ENCODE measurements at regions not wholly inside any gene's neighbourhood (a gene's known extent, or its start where the extent isn't known, plus 50 kb on each side); places are given as distances from the start of the nearest gene placed in this dataset.
A peak's percentile ranks its signal among the peaks of the same experiment; 100 is the strongest.

GRCh38 chr22:27207907-27208306, 550.5 kb downstream of the MIAT start:
- peaks cover 19% of the 10 kb centered on the region for H3K4me1 ChIP-seq
- H3K9me3 ChIP-seq = no peaks in the 10 kb centered on the region
- H3K4me3 ChIP-seq = no peak overlapping the region
- in situ Hi-C loops (cut with MboI; ENCODE audit: low sequenced_read_pairs) = no loop called here
- no peaks in the 10 kb centered on the region for H3K27me3 ChIP-seq (ENCODE audit: low read depth)
- no peaks in the 10 kb centered on the region for H3K36me3 ChIP-seq (replicated peaks)
- no peak for DNase-seq (ENCODE audit: low spot score in 2 of 2)

GRCh38 chr22:27210111-27210730, 552.8 kb downstream of the MIAT start:
- no peak for DNase-seq (ENCODE audit: low spot score in 2 of 2)
- no peaks in the 10 kb centered on the region for H3K9me3 ChIP-seq
- no peaks in the 10 kb centered on the region for H3K27me3 ChIP-seq (ENCODE audit: low read depth)
- no peaks in the 10 kb centered on the region for H3K36me3 ChIP-seq (replicated peaks)
- peaks cover 14% of the 10 kb centered on the region for H3K4me1 ChIP-seq
- in situ Hi-C loops (cut with MboI; ENCODE audit: low sequenced_read_pairs) = no loop called here
- no peak overlapping the region for H3K4me3 ChIP-seq

DNA sequence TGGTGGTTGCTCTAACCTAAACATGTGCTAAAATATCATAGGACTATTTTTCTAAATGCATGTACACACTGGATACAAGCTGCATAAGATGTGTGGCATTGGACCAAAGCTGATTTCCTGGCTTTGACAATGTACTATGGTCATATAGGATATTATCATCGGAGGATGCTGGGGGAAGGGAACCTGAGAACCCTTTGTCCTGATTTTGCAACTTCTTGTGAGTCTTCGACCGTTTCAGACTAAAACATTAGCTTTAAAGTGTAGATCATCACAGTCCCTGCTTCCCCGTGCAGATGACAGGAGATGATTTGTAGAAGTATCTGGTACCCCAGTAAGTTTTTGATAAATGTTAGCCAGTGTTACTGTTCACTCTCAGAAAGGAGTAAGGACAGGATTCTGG, 554.7 kb downstream of the MIAT start:
- Histone ChIP-seq H3K9me3 (no peaks in the 10 kb centered on the region), H3K4me3 (no peak overlapping the region), H3K27me3 (ENCODE audit: low read depth) (no peaks in the 10 kb centered on the region), H3K4me1 (peaks cover 14% of the 10 kb centered on the region), H3K36me3 (replicated peaks) (no peaks in the 10 kb centered on the region)
- in situ Hi-C loops (cut with MboI; ENCODE audit: low sequenced_read_pairs) = no loop called here
- DNase-seq (ENCODE audit: low spot score in 2 of 2) = no peak

DNA sequence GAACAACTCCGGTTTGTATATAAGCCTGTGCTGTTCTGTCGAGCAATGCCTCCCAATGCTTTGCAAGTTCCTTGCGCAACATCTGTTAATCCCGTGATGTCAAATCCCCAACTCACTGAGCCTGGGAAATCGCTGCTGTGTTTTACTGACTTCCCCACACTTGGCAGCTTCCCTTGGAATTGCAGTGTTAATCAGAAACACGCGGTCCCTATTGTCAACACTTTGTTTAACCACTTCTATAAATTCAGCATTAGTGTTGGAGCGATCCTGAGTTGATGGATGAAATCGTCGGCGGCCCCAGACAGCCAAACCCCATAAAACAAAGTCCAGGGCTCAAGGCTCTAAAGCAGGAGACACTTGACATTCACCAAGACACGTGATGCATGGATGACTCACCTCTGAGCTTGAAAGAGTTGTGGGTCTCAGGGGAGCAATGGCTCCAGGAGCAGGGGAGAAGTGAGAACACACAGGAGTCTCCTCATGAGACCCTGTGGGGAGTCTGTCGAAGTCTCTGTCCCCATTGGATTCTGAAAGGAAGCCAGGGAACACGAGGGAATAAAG, 555.3 kb downstream of the MIAT start:
- H3K9me3 ChIP-seq = no peaks in the 10 kb centered on the region
- peak; percentile 82 to 88 for DNase-seq (ENCODE audit: low spot score in 2 of 2)
- no peaks in the 10 kb centered on the region for H3K36me3 ChIP-seq (replicated peaks)
- H3K27me3 ChIP-seq (ENCODE audit: low read depth) = no peaks in the 10 kb centered on the region
- in situ Hi-C loops (cut with MboI; ENCODE audit: low sequenced_read_pairs) = no loop called here
- no peak overlapping the region for H3K4me3 ChIP-seq
- peaks cover 14% of the 10 kb centered on the region for H3K4me1 ChIP-seq

DNA sequence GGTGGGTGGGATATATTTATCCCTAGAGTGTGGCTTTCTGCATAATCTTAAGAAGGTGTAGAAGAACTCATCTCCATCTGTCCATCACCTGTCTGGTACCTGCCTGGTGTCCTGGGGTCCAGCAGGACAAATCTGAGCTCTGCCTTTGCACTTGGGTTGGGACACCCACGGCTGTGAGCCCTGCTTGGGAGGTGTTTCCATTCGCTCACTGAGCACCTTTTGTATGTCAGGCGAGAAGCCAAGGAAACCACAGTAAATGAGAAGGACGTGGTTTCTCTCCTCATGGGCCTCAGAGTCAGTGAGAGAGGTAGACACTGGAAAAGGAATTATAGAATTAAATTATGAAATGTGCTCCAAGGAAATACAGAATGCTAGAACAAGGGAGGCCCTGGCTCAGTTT, 555.9 kb downstream of the MIAT start:
- H3K27me3 ChIP-seq (ENCODE audit: low read depth) = no peaks in the 10 kb centered on the region
- in situ Hi-C loops (cut with MboI; ENCODE audit: low sequenced_read_pairs) = no loop called here
- no peak for DNase-seq (ENCODE audit: low spot score in 2 of 2)
- H3K4me1 ChIP-seq = peaks cover 14% of the 10 kb centered on the region
- H3K36me3 ChIP-seq (replicated peaks) = no peaks in the 10 kb centered on the region
- no peak overlapping the region for H3K4me3 ChIP-seq
- no peaks in the 10 kb centered on the region for H3K9me3 ChIP-seq

DNA sequence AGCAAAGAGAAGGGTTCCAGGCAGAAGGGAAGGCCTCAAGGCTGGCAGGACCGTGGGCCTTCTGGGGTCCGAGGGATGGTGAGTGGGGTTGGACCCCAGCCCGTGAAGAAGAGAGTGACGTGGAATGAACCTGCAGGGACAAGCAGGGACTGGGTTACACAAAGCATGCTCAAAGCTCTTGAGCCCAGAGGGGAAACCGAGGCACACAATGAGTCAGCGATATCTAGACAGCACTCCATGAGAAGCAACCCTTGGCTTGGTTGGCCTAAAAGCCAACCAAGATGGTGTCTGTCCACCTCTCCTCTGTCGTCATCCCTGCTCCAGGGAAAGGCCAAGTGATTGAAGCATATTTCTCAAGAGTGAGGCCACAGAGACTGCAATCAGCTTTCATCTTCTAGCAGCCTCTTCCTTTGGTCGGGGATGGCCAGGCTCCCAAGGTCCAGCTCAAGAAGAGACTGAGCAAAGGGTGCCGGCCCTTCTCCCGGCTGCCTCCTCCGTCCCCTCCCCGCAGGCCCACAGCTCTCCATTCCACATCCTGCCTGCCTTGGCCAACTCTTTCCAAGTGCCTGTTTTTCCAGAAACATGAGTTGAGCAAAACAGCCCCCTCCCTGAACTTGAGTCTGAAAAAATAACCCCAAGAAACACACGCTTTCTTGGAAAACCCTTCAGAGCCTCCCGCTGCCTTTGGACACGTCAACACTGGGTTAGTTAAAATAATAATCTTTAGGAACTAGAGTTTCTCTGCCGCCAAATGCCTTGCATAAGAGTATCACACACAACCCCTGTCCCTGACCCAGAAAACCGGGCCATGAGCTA, 556.6 kb downstream of the MIAT start:
- Histone ChIP-seq H3K36me3 (replicated peaks) (no peaks in the 10 kb centered on the region), H3K9me3 (no peaks in the 10 kb centered on the region), H3K4me1 (peaks cover 14% of the 10 kb centered on the region), H3K4me3 (no peak overlapping the region), H3K27me3 (ENCODE audit: low read depth) (no peaks in the 10 kb centered on the region)
- no peak for DNase-seq (ENCODE audit: low spot score in 2 of 2)
- in situ Hi-C loops (cut with MboI; ENCODE audit: low sequenced_read_pairs) = no loop called here

DNA sequence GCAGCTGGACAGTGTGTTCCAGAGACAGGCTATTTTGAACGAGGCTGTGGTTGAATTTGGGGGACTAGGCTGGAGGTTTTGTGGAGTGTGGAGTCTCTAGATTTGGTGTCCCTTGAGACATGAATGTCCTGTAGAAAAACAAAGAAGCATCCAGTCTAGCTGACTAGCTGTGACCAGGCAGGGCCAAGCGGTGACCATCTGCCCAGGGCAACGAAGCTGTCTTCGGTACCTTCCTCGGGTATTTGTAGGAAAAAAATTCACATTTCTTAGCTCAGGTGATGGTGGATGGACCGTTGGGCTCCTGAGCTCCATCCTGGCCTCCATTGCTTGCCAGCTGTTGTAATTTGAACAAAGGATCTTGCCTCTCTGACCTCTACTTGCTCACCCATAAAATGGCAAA, 557.3 kb downstream of the MIAT start:
- H3K9me3 ChIP-seq = no peaks in the 10 kb centered on the region
- H3K4me3 ChIP-seq = no peak overlapping the region
- no peaks in the 10 kb centered on the region for H3K36me3 ChIP-seq (replicated peaks)
- no peak for DNase-seq (ENCODE audit: low spot score in 2 of 2)
- in situ Hi-C loops (cut with MboI; ENCODE audit: low sequenced_read_pairs) = no loop called here
- no peaks in the 10 kb centered on the region for H3K27me3 ChIP-seq (ENCODE audit: low read depth)
- peaks cover 14% of the 10 kb centered on the region for H3K4me1 ChIP-seq

- H3K27me3 ChIP-seq (ENCODE audit: low read depth) = no peaks in the 10 kb centered on the region
- H3K9me3 ChIP-seq = no peaks in the 10 kb centered on the region
- peaks cover 14% of the 10 kb centered on the region for H3K4me1 ChIP-seq
- in situ Hi-C loops (cut with MboI; ENCODE audit: low sequenced_read_pairs) = no loop called here
- H3K4me3 ChIP-seq = no peak overlapping the region
- no peaks in the 10 kb centered on the region for H3K36me3 ChIP-seq (replicated peaks)
- no peak for DNase-seq (ENCODE audit: low spot score in 2 of 2)
These were observed 558.5 kb downstream of the MIAT start for GRCh38 chr22:27215871-27216270.

- in situ Hi-C loops (cut with MboI; ENCODE audit: low sequenced_read_pairs) = no loop called here
- DNase-seq (ENCODE audit: low spot score in 2 of 2) = no peak
- peaks cover 14% of the 10 kb centered on the region for H3K4me1 ChIP-seq
- no peaks in the 10 kb centered on the region for H3K27me3 ChIP-seq (ENCODE audit: low read depth)
- no peaks in the 10 kb centered on the region for H3K9me3 ChIP-seq
- no peaks in the 10 kb centered on the region for H3K36me3 ChIP-seq (replicated peaks)
- no peak overlapping the region for H3K4me3 ChIP-seq
These were observed 559.1 kb downstream of the MIAT start for GRCh38 chr22:27216444-27216843.

DNA sequence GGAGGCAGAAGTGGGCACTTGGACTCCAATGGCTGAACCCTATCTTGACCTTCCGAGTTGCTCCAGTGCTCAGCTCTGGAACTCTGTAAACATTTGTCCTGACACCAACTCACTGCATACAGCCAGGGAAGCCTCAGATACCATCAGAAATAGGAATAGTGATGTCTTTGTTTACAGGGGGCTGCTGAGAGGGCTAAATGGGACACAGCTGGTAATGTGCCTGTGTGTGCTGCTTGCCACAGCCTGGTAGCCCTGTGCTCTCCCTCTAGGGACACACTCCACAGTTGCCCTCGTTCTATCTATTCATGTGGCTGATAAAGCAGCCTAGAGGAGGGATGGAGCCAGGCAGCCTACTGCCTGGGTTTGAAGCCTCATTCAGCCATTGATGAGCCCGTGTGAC, 559.8 kb downstream of the MIAT start:
- no peaks in the 10 kb centered on the region for H3K27me3 ChIP-seq (ENCODE audit: low read depth)
- in situ Hi-C loops (cut with MboI; ENCODE audit: low sequenced_read_pairs) = no loop called here
- no peak overlapping the region for H3K4me3 ChIP-seq
- DNase-seq (ENCODE audit: low spot score in 2 of 2) = no peak
- no peaks in the 10 kb centered on the region for H3K36me3 ChIP-seq (replicated peaks)
- no peaks in the 10 kb centered on the region for H3K9me3 ChIP-seq
- peaks cover 9% of the 10 kb centered on the region for H3K4me1 ChIP-seq

- no peaks in the 10 kb centered on the region for H3K27me3 ChIP-seq (ENCODE audit: low read depth)
- H3K4me1 ChIP-seq = no peaks in the 10 kb centered on the region; the same call in 1 of the 2 replicates
- in situ Hi-C loops (cut with MboI; ENCODE audit: low sequenced_read_pairs) = no loop called here
- no peaks in the 10 kb centered on the region for H3K36me3 ChIP-seq (replicated peaks)
- no peaks in the 10 kb centered on the region for H3K9me3 ChIP-seq
- no peak for DNase-seq (ENCODE audit: low spot score in 2 of 2)
- no peak overlapping the region for H3K4me3 ChIP-seq
These were observed 560.9 kb downstream of the MIAT start for GRCh38 chr22:27218012-27218920.

DNA sequence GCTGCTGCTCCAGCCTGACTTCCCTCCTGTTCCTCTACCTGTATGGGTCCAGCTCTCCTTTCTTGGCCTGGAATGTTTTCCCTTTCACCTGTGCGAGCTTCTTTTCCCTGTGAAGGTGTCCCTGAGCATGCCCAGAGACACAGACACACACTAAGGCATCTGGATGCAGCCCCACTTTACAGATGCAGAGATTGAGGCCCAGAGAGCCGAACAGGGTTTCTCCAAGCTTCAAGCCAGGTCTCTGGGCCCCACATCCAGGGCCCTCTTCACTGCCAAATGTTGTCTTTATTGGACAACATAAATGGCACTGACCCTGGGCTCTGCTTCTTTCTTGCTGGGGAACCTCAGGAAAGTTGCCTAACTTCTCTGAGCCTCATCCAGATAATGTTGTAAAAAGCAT, 561.6 kb downstream of the MIAT start:
- Histone ChIP-seq H3K4me3 (no peak overlapping the region), H3K9me3 (no peaks in the 10 kb centered on the region), H3K27me3 (ENCODE audit: low read depth) (no peaks in the 10 kb centered on the region), H3K4me1 (no peaks in the 10 kb centered on the region), H3K36me3 (replicated peaks) (no peaks in the 10 kb centered on the region)
- DNase-seq (ENCODE audit: low spot score in 2 of 2) = no peak
- in situ Hi-C loops (cut with MboI; ENCODE audit: low sequenced_read_pairs) = no loop called here

DNA sequence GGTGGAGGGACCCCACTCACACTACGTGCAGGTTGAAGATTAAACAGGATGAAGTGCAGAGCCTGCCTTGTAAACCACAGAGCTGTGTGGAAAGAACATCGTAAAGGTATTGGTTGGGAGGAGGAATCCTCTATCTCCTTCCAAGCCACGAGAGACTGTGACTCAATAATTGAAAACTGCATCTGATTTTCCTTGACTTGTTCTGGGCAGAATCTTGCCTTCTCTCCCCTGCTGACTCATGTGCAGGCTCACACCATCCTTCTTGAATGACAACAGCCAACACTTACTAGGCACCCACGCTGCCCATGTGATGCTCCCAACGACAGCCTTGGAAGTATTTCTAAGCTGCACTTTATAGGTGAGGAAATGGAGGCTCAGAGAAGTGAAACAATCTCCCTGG, 563.0 kb downstream of the MIAT start:
- H3K9me3 ChIP-seq = no peaks in the 10 kb centered on the region
- no peaks in the 10 kb centered on the region for H3K4me1 ChIP-seq
- H3K27me3 ChIP-seq (ENCODE audit: low read depth) = no peaks in the 10 kb centered on the region
- no peak overlapping the region for H3K4me3 ChIP-seq
- in situ Hi-C loops (cut with MboI; ENCODE audit: low sequenced_read_pairs) = no loop called here
- no peak for DNase-seq (ENCODE audit: low spot score in 2 of 2)
- H3K36me3 ChIP-seq (replicated peaks) = no peaks in the 10 kb centered on the region
